Adrenal gland (tissue), 9 donors: ENCODE measurements at regions not wholly inside any gene's neighbourhood (a gene's known extent, or its start where the extent isn't known, plus 50 kb on each side); places are given as distances from the start of the nearest gene placed in this dataset.
A peak's percentile ranks its signal among the peaks of the same experiment; 100 is the strongest.

Experiments
- DNase-seq, 7 donors: peaks; one replicate each; pipeline ENCODE4 v3.0.0-alpha.2; 2019 to 2020
- H3K27ac ChIP-seq, 5 donors: fragments of 200-600 bp; sonication (generic) in 4 of 5; 1 replicate in 3 of 5; 2 replicates in 2 of 5; pipeline versions ENCODE4 v1.5.1 to v1.8.0; 2016 to 2020; ENCODE audit warnings: mild to moderate bottlenecking in 1 of 5
- H3K27me3 ChIP-seq: fragments of 200-600 bp; 2 replicates; pipeline ENCODE4 v1.8.0; 2021
- H3K36me3 ChIP-seq, 2 donors: fragments of 200-600 bp; replicated peaks in 1 of 2; 1 replicate in 1 of 2; 2 replicates in 1 of 2; pipeline versions ENCODE4 v1.5.1 to v1.8.0; 2018 to 2022
- H3K4me1 ChIP-seq, 2 donors: fragments of 200-600 bp; replicated peaks in 1 of 2; 1 replicate in 1 of 2; 2 replicates in 1 of 2; pipeline versions ENCODE4 v1.5.1 to v1.8.0; 2018 to 2021
- H3K4me3 ChIP-seq, 4 donors: fragments of 200-600 bp; sonication (generic) in 3 of 4; one replicate each; pipeline ENCODE4 v1.5.1; 2016 to 2018
- H3K9me3 ChIP-seq, 3 donors: fragments of 200-600 bp; sonication (generic) in 1 of 3; replicated peaks in 1 of 3; 1 replicate in 2 of 3; 2 replicates in 1 of 3; pipeline versions ENCODE4 v1.5.1 to v1.8.0; 2016 to 2021
- POLR2A ChIP-seq, 2 donors: fragments of 450-650 bp; IDR thresholded peaks; one replicate each; pipeline ENCODE4 v1.6.1; 2017; ENCODE audit warnings: antibody characterized with exemption in 2 of 2, mild to moderate bottlenecking in 2 of 2, moderate library complexity in 1 of 2
- WGBS, 4 donors: extraction: QIAGEN DNeasy Blood & Tissue Kit in 2 of 4; methylation state at CpG; one replicate each; pipeline versions ENCODE4 v1.1.5 to v1.1.7; 2013 to 2017; 5-methylcytosine and 5-hydroxymethylcytosine counted together
- intact Hi-C, 2 donors: fragments of 100-400 bp; cut with DNase I; formaldehyde crosslinking; loops; one replicate each; pipeline versions ENCODE4 v1.14.1 to v1.15.0; 2022 to 2023
- TF ChIP-seq, protein P1 (sequence below), 6 experiments: fragments of 450-650 bp in 4 of 6; fragments of 200-600 bp in 2 of 6; sonication (generic) in 1 of 6; IDR thresholded peaks; 1 replicate in 5 of 6; 2 replicates in 1 of 6; pipeline versions ENCODE4 v1.5.1 to v1.8.0; 2016 to 2021; ENCODE audit warnings: antibody characterized with exemption in 6 of 6, mild to moderate bottlenecking in 2 of 6, moderate library complexity in 1 of 6
- donor health status: healthy with polysubstance abuse.
- donor health status: Bipolar disorder and iron deficiency.
- donor health status: DM: yes; HTN: yes; CAD: no.
- donor health status: DM: no; HTN: no; CAD: no.
- donor health status: DM: no; HTN: no; CAD: no.

- intact Hi-C loops = no loop called here
- H3K27ac ChIP-seq = no peak overlapping the region
Observed at GRCh38 chr9:690517-691111, 150.9 kb upstream of the DMRT1 start.

DNA sequence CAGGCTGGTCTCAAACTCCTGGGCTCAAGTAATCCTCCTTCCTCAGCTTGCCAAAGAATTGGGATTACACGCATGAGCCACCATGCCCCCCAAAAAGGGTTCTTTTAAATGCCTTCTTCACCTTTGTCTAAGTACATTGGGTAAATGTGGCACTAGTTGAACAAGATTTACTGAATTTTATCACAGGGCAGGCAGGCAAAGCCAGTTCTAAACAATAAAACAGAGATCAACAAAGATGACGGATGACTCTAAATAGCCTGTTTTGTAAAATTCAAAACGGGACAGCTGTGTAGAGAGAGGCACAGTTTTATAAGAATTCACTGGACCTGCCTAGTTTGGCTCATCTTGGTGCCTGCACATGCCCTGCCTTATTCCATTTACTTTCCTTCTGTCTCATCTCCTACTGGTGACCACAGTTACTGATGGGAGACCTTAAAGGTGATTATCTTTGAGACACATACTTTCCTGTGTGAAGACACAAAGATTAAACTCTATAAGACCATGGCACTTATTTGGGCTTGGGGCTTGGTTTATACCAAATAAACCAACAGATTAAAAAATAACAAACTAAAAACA, 149.6 kb upstream of the DMRT1 start:
- TF ChIP-seq, protein P1, sequence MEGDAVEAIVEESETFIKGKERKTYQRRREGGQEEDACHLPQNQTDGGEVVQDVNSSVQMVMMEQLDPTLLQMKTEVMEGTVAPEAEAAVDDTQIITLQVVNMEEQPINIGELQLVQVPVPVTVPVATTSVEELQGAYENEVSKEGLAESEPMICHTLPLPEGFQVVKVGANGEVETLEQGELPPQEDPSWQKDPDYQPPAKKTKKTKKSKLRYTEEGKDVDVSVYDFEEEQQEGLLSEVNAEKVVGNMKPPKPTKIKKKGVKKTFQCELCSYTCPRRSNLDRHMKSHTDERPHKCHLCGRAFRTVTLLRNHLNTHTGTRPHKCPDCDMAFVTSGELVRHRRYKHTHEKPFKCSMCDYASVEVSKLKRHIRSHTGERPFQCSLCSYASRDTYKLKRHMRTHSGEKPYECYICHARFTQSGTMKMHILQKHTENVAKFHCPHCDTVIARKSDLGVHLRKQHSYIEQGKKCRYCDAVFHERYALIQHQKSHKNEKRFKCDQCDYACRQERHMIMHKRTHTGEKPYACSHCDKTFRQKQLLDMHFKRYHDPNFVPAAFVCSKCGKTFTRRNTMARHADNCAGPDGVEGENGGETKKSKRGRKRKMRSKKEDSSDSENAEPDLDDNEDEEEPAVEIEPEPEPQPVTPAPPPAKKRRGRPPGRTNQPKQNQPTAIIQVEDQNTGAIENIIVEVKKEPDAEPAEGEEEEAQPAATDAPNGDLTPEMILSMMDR (IDR thresholded peaks at IDR 0.05) = no peak
- TF ChIP-seq POLR2A (IDR thresholded peaks at IDR 0.05) = no peak
- Histone ChIP-seq H3K4me1 (peaks cover 13 to 38% of the 10 kb centered on the region in 2 donors), H3K4me3 (no peak overlapping the region), H3K36me3 (no peaks in the 10 kb centered on the region), H3K9me3 (no peaks in the 10 kb centered on the region), H3K27me3 (no peaks in the 10 kb centered on the region), H3K27ac (peak overlapping the region in 3 of 5 donors; percentile 27 to 69 (median 55))
- WGBS, 4 donors = 53 to 64% (median 62%) methylated on average over 3 of the region's 3 CpGs
- DNase-seq = no peak
- intact Hi-C loops = no loop called here

More at GRCh38 chr9:690517-691111, 150.9 kb upstream of the DMRT1 start:
- Histone ChIP-seq H3K27me3 (no peaks in the 10 kb centered on the region), H3K36me3 (no peaks in the 10 kb centered on the region), H3K4me3 (no peak overlapping the region), H3K9me3 (no peaks in the 10 kb centered on the region), H3K4me1 (peaks cover 7 to 29% of the 10 kb centered on the region in 2 donors)
- DNase-seq = no peak
- WGBS, 4 donors = 63 to 96% (median 80%) methylated on average over 2 to 3 of the region's 3 CpGs
- TF ChIP-seq, protein P1 (IDR thresholded peaks at IDR 0.05) = no peak
- no peak for TF ChIP-seq POLR2A (IDR thresholded peaks at IDR 0.05)

- TF ChIP-seq POLR2A (IDR thresholded peaks at IDR 0.05) = no peak
- TF ChIP-seq, protein P1 (IDR thresholded peaks at IDR 0.05) = no peak
- Histone ChIP-seq H3K4me1 (peaks cover 13 to 40% of the 10 kb centered on the region in 2 donors), H3K27ac (peak overlapping the region; percentile 15 to 95 (median 85)), H3K9me3 (no peaks in the 10 kb centered on the region), H3K36me3 (no peaks in the 10 kb centered on the region), H3K4me3 (peak overlapping the region in 1 of 4 donors; percentile 21), H3K27me3 (no peaks in the 10 kb centered on the region)
- WGBS, 4 donors = 77 to 83% (median 81%) methylated on average over 4 of the region's 4 CpGs
- intact Hi-C loops = no loop called here
- DNase-seq = no peak
Observed at GRCh38 chr9:692636-693129, 148.8 kb upstream of the DMRT1 start.

GRCh38 chr9:693201-694091, 148.1 kb upstream of the DMRT1 start:
- 13 to 26% (median 19%) methylated on average over 6 of the region's 6 CpGs for WGBS, 4 donors
- TF ChIP-seq POLR2A (IDR thresholded peaks at IDR 0.05) = peak in 1 of 2 donors; percentile 31
- TF ChIP-seq, protein P1 (IDR thresholded peaks at IDR 0.05) = no peak
- peak; percentile 36 to 77 (median 62) for DNase-seq
- H3K27ac ChIP-seq = peak overlapping the region; percentile 15 to 95 (median 85)
- no peaks in the 10 kb centered on the region for H3K9me3 ChIP-seq
- no peaks in the 10 kb centered on the region for H3K36me3 ChIP-seq
- no peaks in the 10 kb centered on the region for H3K27me3 ChIP-seq
- intact Hi-C loops = no loop called here
- peak overlapping the region in 1 of 4 donors; percentile 21 for H3K4me3 ChIP-seq
- H3K4me1 ChIP-seq = peaks cover 13 to 45% of the 10 kb centered on the region in 2 donors
